Liver (tissue), 3 donors: ENCODE measurements at regions not wholly inside any gene's neighbourhood (a gene's known extent, or its start where the extent isn't known, plus 50 kb on each side); places are given as distances from the start of the nearest gene placed in this dataset.

Experiments
- CTCF ChIP-seq: fragments of 150-350 bp; IDR thresholded peaks from 2 replicates; pipeline ENCODE4 v1.5.1; 2017; ENCODE audit warnings: improper control_type of control experiment, low read depth, low read length; ENCODE audit not compliant: missing input control
- RAD21 ChIP-seq, 2 donors: IDR thresholded peaks; 2 replicates each; pipeline ENCODE4 v1.6.1; 2016; ENCODE audit warnings: antibody characterized with exemption in 2 of 2, mild to moderate bottlenecking in 2 of 2
- YY1 ChIP-seq: IDR thresholded peaks from 2 replicates; pipeline ENCODE4 v1.6.1; 2016; ENCODE audit warnings: antibody characterized with exemption, mild to moderate bottlenecking
- donor health status: healthy.
- donor health status: healthy.

GRCh38 chr3:21955406-21955805 is 204.4 kb upstream of the ZNF385D start:
- TF ChIP-seq CTCF (no peak), YY1 (peak; percentile 29), RAD21 (IDR thresholded peaks at IDR 0.05) (peak in 1 of 2 donors; percentile 9)
